Thyroid gland (tissue), 4 donors: ENCODE measurements at regions not wholly inside any gene's neighbourhood (a gene's known extent, or its start where the extent isn't known, plus 50 kb on each side); places are given as distances from the start of the nearest gene placed in this dataset.

Source experiments
- POLR2A ChIP-seq, 2 donors: fragments of 450-650 bp; IDR thresholded peaks; one replicate each; pipeline ENCODE4 v1.6.1; 2017; ENCODE audit warnings: antibody characterized with exemption in 2 of 2, mild to moderate bottlenecking in 2 of 2, moderate library complexity in 1 of 2
- TF ChIP-seq, protein P1 (sequence below), 6 experiments: fragments of 200-600 bp in 3 of 6; fragments of 450-650 bp in 3 of 6; sonication (generic) in 3 of 6; IDR thresholded peaks; one replicate each; pipeline ENCODE4 v1.5.1; 2016 to 2019; ENCODE audit warnings: antibody characterized with exemption in 6 of 6, mild to moderate bottlenecking in 2 of 6, inconsistent platforms in 1 of 6, moderate library complexity in 1 of 6

DNA sequence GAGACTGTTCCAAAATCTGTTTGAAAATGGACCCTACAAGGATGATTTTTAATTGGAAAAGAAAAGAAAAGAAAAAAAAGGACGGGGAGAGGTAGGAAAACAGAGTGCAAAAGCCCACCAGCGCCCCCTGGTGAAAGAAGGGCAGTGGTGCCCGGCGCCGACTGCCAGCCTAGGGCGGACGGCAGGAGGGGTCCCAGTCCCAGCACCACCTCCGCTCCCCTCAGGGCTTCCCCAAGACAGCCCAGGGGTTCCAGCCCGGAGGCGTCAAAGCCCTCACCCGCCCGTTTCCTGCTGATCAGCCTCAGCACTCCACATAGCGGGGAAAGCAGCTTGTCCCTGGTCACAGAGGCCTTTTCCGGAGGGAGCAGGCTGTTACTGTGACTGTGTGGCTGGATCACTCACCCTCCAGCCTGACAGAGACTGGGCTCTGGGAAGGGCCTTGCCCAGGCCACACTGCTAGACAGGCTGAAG, 213.9 kb downstream of the TFCP2L1 start:
- TF ChIP-seq, protein P1, sequence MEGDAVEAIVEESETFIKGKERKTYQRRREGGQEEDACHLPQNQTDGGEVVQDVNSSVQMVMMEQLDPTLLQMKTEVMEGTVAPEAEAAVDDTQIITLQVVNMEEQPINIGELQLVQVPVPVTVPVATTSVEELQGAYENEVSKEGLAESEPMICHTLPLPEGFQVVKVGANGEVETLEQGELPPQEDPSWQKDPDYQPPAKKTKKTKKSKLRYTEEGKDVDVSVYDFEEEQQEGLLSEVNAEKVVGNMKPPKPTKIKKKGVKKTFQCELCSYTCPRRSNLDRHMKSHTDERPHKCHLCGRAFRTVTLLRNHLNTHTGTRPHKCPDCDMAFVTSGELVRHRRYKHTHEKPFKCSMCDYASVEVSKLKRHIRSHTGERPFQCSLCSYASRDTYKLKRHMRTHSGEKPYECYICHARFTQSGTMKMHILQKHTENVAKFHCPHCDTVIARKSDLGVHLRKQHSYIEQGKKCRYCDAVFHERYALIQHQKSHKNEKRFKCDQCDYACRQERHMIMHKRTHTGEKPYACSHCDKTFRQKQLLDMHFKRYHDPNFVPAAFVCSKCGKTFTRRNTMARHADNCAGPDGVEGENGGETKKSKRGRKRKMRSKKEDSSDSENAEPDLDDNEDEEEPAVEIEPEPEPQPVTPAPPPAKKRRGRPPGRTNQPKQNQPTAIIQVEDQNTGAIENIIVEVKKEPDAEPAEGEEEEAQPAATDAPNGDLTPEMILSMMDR (IDR thresholded peaks at IDR 0.05): peak; percentile 67 to 98 (median 87)
- no peak for TF ChIP-seq POLR2A (IDR thresholded peaks at IDR 0.05)
